Mucosa of rectum (tissue), 2 donors: ENCODE measurements at regions not wholly inside any gene's neighbourhood (a gene's known extent, or its start where the extent isn't known, plus 50 kb on each side); places are given as distances from the start of the nearest gene placed in this dataset.
"Not testable (repeated sequence)": the region's sequence is repeated elsewhere in the genome, so short reads cannot be mapped to it uniquely, and the experiment has no call there.

Experiments used
- H3K27ac ChIP-seq, 2 donors: one replicate each; pipeline ENCODE4 v1.7.0; 2013; ENCODE audit warnings: inconsistent platforms in 2 of 2, low read depth in 2 of 2, low read length in 2 of 2
- H3K27me3 ChIP-seq, 2 donors: one replicate each; pipeline ENCODE4 v1.7.0; 2013; ENCODE audit warnings: low read length in 2 of 2; ENCODE audit not compliant: control insufficient read depth in 2 of 2, insufficient read depth in 2 of 2
- H3K36me3 ChIP-seq, 2 donors: one replicate each; pipeline ENCODE4 v1.7.0; 2013; ENCODE audit warnings: low read length in 2 of 2; ENCODE audit not compliant: control insufficient read depth in 2 of 2, insufficient read depth in 2 of 2
- H3K4me1 ChIP-seq, 2 donors: one replicate each; pipeline ENCODE4 v1.7.0; 2013; ENCODE audit warnings: low read length in 2 of 2, mild to moderate bottlenecking in 1 of 2; ENCODE audit not compliant: control insufficient read depth in 2 of 2, insufficient read depth in 2 of 2
- H3K4me3 ChIP-seq, 2 donors: one replicate each; pipeline ENCODE4 v1.7.0; 2013; ENCODE audit warnings: low read length in 2 of 2
- H3K9ac ChIP-seq, 2 donors: one replicate each; pipeline ENCODE4 v1.7.0; 2013; ENCODE audit warnings: low read length in 2 of 2, low read depth in 1 of 2, mild to moderate bottlenecking in 1 of 2
- H3K9me3 ChIP-seq, 2 donors: one replicate each; pipeline ENCODE4 v1.7.0; 2013; ENCODE audit warnings: low read length in 2 of 2; ENCODE audit not compliant: control insufficient read depth in 2 of 2
- donor health status: healthy.
- donor health status: Normal muscosa, but diverticular disease.

DNA sequence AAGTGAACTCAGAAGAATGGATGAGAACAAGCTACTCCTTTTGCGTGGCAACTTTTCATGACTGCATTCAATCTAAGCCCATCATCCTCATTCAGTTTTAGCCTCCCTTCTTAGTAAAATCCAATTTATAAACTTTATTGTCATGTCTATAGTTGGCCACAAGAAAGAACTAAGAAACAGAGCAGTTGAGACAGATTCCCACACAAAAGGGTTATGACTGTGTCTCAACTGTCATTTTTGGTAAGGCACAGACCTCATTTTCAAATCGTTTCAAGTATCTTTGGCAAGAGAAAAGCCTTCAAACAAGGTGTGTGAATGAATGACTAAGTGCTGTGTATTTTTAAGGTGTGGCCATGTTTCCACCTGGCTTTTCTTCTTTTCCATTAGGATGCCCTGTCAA is 84.2 kb upstream of the CREB5 start:
- Histone ChIP-seq H3K36me3 (no peaks in the 10 kb centered on the region), H3K27ac (no peak overlapping the region), H3K9ac (no peak overlapping the region), H3K27me3 (peaks cover 2 to 3% of the 10 kb centered on the region in 2 donors), H3K4me1 (no peaks in the 10 kb centered on the region), H3K4me3 (no peak overlapping the region), H3K9me3 (no peaks in the 10 kb centered on the region)

DNA sequence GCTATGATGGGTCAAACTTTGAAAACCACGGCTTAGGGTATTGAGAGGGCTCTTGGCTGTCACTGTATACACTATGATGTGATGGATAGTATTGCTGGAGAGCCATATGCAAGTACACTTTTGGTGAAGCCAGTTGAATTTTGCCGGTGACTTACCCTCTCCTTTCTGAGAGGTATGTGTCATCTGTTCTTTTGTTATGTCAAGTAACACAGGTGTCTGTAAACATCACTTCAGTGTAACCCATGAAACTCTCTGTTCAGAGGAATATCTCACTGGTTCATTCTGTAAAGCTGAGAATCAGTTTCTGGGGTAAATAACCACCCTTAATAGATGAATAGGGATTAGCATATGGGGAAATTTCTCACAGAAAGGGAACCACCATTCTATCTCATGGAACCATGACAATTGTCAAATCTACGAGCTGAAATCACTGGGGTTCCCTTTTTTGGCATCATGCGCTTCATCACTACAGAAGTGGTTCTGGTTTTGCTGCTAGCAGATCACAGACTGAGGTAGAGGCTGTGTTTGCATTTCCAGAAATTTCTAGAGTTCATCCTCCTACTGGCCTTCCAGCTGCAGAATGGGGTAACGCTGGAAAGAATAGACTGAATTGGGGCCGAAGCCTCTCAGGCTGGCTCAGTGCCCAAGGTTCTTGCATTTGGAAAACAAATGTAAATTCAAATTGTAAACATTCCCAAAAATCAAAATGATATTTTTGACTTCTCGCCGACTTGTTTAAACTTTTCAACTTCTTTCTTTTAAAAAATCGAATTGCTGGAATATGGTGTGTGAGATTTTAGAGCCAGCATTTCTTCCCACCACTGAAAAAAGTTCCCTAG is 83.3 kb upstream of the CREB5 start:
- H3K27me3 ChIP-seq: no peaks in the 10 kb centered on the region
- no peak overlapping the region for H3K4me3 ChIP-seq
- no peak overlapping the region for H3K9ac ChIP-seq
- H3K4me1 ChIP-seq: no peaks in the 10 kb centered on the region
- no peaks in the 10 kb centered on the region for H3K36me3 ChIP-seq
- H3K27ac ChIP-seq: no peak overlapping the region
- H3K9me3 ChIP-seq: no peaks in the 10 kb centered on the region

DNA sequence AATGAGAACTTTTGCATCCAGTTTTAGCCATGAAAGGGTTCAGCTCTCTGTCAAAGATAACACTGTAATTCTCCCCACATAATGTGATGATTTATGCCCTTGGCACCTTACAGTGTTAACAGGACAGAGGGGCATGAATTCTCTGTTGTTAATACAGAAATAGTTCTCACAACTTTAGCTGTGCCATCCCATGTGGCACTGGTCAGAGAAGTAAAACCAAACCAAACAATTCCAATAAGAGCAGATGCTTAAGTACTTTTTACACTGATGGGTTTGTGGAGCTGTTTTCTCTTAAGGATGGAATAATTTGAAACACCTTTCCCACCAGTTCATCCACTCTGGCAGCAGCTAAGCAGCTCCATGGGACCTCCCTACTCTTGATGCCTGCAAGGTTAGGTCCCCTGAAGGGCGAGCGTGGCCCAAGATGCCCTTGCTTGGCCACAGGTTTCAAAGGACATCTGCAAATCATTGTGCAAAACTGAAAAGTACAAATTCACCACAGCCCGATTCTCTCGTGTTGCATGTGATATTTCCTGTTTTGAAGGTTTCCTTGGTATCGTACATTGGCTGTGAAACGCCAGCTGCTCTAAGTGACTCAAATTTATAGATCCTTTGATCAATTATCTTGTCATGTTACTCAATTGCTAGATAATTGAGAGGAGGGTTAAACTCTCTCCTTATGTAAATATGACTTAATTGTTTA is 82.5 kb upstream of the CREB5 start:
- H3K27ac ChIP-seq: no peak overlapping the region
- no peak overlapping the region for H3K4me3 ChIP-seq
- no peaks in the 10 kb centered on the region for H3K36me3 ChIP-seq
- H3K9me3 ChIP-seq: no peaks in the 10 kb centered on the region
- H3K27me3 ChIP-seq: no peaks in the 10 kb centered on the region
- no peak overlapping the region for H3K9ac ChIP-seq
- H3K4me1 ChIP-seq: no peaks in the 10 kb centered on the region

DNA sequence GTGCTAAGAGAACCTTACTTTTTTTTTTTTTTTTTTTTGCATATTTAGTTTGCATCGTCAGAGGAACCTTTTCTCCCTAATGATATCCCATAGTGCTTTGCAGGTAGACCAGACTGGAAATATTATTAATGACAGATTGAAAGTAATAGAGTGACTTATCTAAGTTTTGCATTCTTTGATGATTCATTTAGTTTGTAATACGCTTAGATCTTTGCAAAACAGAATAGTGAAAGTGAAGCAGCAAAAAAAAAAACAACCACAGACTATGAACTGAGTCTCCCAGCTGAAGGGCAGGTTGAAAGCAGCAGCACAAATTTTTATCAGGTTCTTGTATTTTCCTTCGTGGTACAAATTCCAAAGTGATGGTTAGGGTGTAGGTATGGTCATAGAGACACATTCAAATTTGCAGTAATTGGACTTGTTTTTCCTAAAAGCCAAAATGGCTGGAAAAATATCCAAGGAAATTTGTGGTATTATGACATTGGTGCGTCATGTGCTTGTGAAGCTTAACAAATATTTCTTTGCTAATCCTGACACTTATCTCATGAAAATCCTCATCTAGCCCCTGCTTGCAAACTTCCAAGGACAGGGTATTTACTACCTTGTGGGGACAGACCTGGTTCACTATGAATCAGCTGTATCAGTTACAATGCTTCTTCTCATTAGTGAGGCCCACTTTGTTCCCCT is 81.8 kb upstream of the CREB5 start:
- Histone ChIP-seq H3K27me3 (no peaks in the 10 kb centered on the region), H3K27ac (no peak overlapping the region), H3K4me3 (no peak overlapping the region), H3K9me3 (no peaks in the 10 kb centered on the region), H3K36me3 (no peaks in the 10 kb centered on the region), H3K9ac (no peak overlapping the region), H3K4me1 (no peaks in the 10 kb centered on the region)

DNA sequence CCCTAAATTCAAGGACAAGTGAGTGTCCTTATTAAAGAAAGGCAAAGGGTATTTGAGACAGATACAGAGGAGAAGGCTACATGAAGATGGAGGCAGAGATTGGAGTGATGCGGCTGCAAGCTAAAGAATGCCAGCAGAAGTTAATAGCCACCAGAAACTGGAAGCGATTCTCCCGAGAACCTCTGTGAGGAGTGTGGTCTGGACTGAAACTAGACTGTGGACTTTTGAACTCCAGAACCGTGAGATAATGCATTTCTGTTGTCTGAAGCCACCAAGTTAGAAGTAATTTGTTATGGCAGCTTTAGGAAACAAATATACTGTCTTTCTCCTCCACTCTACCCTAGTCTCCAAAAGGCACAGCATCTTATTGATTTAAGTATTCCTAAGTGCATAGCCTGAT is 80.3 kb upstream of the CREB5 start:
- no peaks in the 10 kb centered on the region for H3K36me3 ChIP-seq
- H3K27ac ChIP-seq: no peak overlapping the region
- H3K27me3 ChIP-seq: no peaks in the 10 kb centered on the region
- H3K9ac ChIP-seq: no peak overlapping the region
- no peak overlapping the region for H3K4me3 ChIP-seq
- no peaks in the 10 kb centered on the region for H3K9me3 ChIP-seq
- H3K4me1 ChIP-seq: no peaks in the 10 kb centered on the region

DNA sequence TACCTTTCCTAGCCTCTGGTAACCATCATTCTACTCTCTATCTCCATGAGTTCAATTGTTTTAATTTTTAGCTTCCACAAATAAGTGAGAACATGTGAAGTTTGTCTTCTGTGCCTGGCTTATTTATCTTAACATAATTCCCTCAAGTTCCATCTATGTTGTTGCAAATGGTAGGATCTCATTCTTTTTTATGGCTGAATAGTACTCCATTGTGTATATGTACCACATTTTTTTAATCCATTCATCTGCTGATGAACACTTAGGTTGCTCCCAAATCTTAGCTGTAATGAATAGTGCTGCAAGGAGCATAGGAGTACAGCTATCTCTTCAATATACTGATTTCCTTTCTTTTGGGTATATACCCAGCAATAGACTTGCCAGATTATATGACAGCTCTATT is 78.8 kb upstream of the CREB5 start:
- not testable (repeated sequence) for H3K27me3 ChIP-seq, H3K27ac ChIP-seq, H3K4me3 ChIP-seq, H3K9ac ChIP-seq, H3K36me3 ChIP-seq, H3K4me1 ChIP-seq, H3K9me3 ChIP-seq

DNA sequence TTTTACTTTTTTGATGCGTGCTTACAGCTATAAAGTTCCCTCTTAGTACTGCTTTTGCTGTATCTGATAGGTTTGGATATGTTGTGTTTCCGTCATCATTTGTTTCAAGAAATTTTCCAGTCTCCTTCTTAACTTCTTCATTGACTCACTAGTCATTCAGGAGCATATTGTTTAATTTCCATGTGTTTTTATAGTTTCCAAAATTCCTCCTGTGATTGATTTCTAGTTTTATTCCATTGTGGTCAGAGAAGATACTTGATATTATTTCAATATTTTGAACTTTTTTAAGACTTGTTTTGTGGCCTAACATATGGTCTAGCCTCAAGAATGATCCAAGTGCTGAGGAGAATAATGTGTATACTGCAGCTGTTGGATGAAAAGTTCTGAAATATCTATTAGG is 75.5 kb upstream of the CREB5 start:
- no peaks in the 10 kb centered on the region for H3K4me1 ChIP-seq

DNA sequence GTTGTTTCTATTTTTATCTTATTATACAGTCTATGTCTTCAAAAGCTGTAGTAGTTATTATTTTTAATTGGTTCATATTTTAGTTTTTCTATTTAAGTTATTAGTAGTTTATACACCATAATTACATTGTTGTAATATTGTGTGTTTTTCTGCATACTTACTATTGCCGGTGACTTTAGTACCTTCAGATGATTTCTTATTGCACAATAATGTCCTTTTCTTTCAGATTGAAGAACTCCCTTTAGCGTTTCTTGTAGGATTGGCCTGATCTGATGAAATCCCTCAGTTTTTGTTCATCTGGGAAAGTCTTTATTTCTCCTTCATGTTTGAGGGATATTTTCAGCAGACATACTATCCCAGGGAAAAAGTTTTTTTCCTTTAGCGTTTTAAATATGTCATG is 74.3 kb upstream of the CREB5 start:
- no peaks in the 10 kb centered on the region for H3K27me3 ChIP-seq
- H3K9ac ChIP-seq: no peak overlapping the region
- no peak overlapping the region for H3K27ac ChIP-seq
- no peak overlapping the region for H3K4me3 ChIP-seq
- no peaks in the 10 kb centered on the region for H3K4me1 ChIP-seq
- H3K9me3 ChIP-seq: no peaks in the 10 kb centered on the region
- no peaks in the 10 kb centered on the region for H3K36me3 ChIP-seq

More for the DNA sequence above, 75.5 kb upstream of the CREB5 start:
- Histone ChIP-seq H3K36me3 (no peaks in the 10 kb centered on the region), H3K9me3 (no peaks in the 10 kb centered on the region), H3K4me3 (no peak overlapping the region), H3K9ac (no peak overlapping the region), H3K27me3 (no peaks in the 10 kb centered on the region), H3K27ac (no peak overlapping the region)

DNA sequence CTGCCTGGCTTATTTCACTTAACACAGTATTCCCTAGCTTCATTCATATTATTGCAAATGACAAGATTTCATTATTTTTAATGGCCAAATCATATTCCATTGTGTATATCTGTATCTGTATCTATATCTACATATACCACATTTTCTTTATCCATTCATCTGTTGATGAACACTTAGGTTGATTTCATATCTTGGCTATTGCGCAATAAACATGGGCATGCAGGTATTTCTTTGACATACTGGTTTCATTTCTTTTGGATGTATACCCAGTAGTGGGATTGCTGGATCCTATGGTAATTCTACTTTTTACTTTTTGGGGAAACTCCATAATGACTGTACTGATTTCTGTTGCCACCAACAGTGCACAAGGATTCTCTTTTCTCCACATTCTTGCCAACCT is 68.9 kb upstream of the CREB5 start:
- H3K27ac ChIP-seq: no peak overlapping the region
- no peaks in the 10 kb centered on the region for H3K36me3 ChIP-seq
- no peaks in the 10 kb centered on the region for H3K4me1 ChIP-seq
- H3K9ac ChIP-seq: no peak overlapping the region
- no peaks in the 10 kb centered on the region for H3K27me3 ChIP-seq
- H3K4me3 ChIP-seq: no peak overlapping the region
- H3K9me3 ChIP-seq: no peaks in the 10 kb centered on the region

DNA sequence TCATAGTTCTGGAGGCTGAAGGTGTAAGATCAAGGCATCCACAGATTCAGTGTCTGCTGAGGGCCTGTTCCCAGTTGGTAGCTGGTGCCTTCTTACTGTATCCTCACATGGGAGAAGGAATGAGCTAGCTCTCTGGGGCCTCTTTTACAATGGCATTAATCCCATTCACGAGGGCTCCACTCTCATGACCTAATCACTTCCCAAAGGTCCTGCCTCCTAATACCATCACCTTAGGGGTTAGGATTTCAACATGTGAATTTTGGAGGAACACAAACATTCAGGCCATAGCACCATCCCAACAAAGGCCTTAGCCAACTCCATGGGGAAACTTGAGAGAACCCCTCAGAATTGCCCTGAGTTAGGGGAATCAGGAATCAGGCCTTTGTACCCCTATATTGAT is 66.1 kb upstream of the CREB5 start:
- Histone ChIP-seq H3K27ac (no peak overlapping the region), H3K4me1 (no peaks in the 10 kb centered on the region), H3K36me3 (no peaks in the 10 kb centered on the region), H3K9ac (no peak overlapping the region), H3K9me3 (no peaks in the 10 kb centered on the region), H3K27me3 (peaks cover 0 to 2% of the 10 kb centered on the region in 2 donors), H3K4me3 (no peak overlapping the region)
